PC-3 (cell line): ENCODE measurements at regions not wholly inside any gene's neighbourhood (a gene's known extent, or its start where the extent isn't known, plus 50 kb on each side); places are given as distances from the start of the nearest gene placed in this dataset.

ENCODE experiments used
- CTCF ChIP-seq: fragments of 300-600 bp; sonication (generic); conservative IDR thresholded peaks from 2 replicates; pipeline ENCODE4 v1.5.1; 2017; ENCODE audit warnings: antibody characterized with exemption, low read depth, mild to moderate bottlenecking, low read length
- EZH2 ChIP-seq: fragments of 300-600 bp; sonication (generic); IDR thresholded peaks from one replicate; pipeline ENCODE4 v1.6.1; 2017; ENCODE audit warnings: antibody characterized with exemption, mild to moderate bottlenecking, low read length; ENCODE audit not compliant: unreplicated experiment
- EZH2phosphoT487 ChIP-seq: fragments of 300-600 bp; sonication (generic); IDR thresholded peaks from 2 replicates; pipeline ENCODE4 v1.6.1; 2018; ENCODE audit warnings: mild to moderate bottlenecking, antibody characterized with exemption, low read length, borderline replicate concordance

DNA sequence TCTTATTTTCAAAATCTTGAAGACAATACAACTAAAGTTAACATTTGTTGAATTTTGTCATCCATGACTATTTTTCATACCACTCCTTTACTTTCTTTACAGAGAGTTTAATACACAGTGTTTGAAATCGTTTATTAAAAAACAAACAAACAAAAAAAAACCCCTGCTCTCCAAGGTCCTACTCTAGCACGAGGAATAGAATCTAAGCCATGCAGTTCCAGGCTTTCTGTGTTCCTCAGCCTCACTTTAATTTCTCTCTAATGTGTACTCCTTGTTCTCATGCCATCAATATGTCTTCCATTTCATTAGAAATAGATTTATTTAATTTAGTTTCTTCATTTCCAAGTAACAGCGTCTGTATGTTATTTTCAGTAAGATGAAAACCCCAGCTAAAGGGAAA, 381.2 kb upstream of the MC4R start:
- no peak for TF ChIP-seq CTCF
- no peak for TF ChIP-seq EZH2
- TF ChIP-seq EZH2phosphoT487 = no peak
